HepG2 (cell line): ENCODE measurements at regions not wholly inside any gene's neighbourhood (a gene's known extent, or its start where the extent isn't known, plus 50 kb on each side); places are given as distances from the start of the nearest gene placed in this dataset.

Source experiments
- ARNTL ChIP-seq: sonication (generic); formaldehyde crosslinking; IDR thresholded peaks from 2 replicates; pipeline ENCODE4 v1.4.0; 2020; ENCODE audit warnings: mild to moderate bottlenecking, missing genetic modification reagents
- CC2D1A ChIP-seq: sonication (generic); formaldehyde crosslinking; IDR thresholded peaks from 2 replicates; pipeline ENCODE4 v1.8.1; 2023; ENCODE audit warnings: mild to moderate bottlenecking, missing genetic modification reagents
- HBP1 ChIP-seq: IDR thresholded peaks from 2 replicates; pipeline ENCODE4 v1.6.1; 2016; ENCODE audit warnings: low read depth, control low read depth
- NR2C2 ChIP-seq: sonication (generic); formaldehyde crosslinking; IDR thresholded peaks from 2 replicates; pipeline ENCODE4 v1.4.0; 2020; ENCODE audit warnings: missing genetic modification reagents, mild to moderate bottlenecking, moderate library complexity, borderline replicate concordance
- POLR2AphosphoS5 ChIP-seq: IDR thresholded peaks from 2 replicates; pipeline ENCODE4 v1.6.1; 2012; ENCODE audit warnings: low read depth, low read length
- ZNF225 ChIP-seq: sonication (generic); formaldehyde crosslinking; IDR thresholded peaks from 2 replicates; pipeline ENCODE4 v1.4.0; 2020; ENCODE audit warnings: mild to moderate bottlenecking, missing genetic modification reagents
- ZNF383 ChIP-seq: sonication (generic); formaldehyde crosslinking; IDR thresholded peaks from 2 replicates; pipeline ENCODE4 v1.4.0; 2020; ENCODE audit warnings: missing genetic modification reagents, mild to moderate bottlenecking, borderline replicate concordance
- ZNF629 ChIP-seq: sonication (generic); formaldehyde crosslinking; conservative IDR thresholded peaks from 2 replicates; pipeline ENCODE4 v1.5.0; 2020; ENCODE audit warnings: missing genetic modification reagents
- TF ChIP-seq, protein P1 (sequence below): sonication (generic); formaldehyde crosslinking; IDR thresholded peaks from 2 replicates; pipeline ENCODE4 v1.9.0; 2021; ENCODE audit warnings: missing genetic modification reagents, borderline replicate concordance

- TF ChIP-seq ARNTL (CRISPR knock-in tag) (no peak), NR2C2 (CRISPR knock-in tag) (no peak), POLR2AphosphoS5 (no peak), ZNF225 (CRISPR knock-in tag) (no peak), ZNF383 (CRISPR knock-in tag) (no peak), HBP1 (CRISPR knock-in tag) (no peak), CC2D1A (CRISPR knock-in tag) (no peak), ZNF629 (CRISPR knock-in tag) (no peak)
- TF ChIP-seq, protein P1, sequence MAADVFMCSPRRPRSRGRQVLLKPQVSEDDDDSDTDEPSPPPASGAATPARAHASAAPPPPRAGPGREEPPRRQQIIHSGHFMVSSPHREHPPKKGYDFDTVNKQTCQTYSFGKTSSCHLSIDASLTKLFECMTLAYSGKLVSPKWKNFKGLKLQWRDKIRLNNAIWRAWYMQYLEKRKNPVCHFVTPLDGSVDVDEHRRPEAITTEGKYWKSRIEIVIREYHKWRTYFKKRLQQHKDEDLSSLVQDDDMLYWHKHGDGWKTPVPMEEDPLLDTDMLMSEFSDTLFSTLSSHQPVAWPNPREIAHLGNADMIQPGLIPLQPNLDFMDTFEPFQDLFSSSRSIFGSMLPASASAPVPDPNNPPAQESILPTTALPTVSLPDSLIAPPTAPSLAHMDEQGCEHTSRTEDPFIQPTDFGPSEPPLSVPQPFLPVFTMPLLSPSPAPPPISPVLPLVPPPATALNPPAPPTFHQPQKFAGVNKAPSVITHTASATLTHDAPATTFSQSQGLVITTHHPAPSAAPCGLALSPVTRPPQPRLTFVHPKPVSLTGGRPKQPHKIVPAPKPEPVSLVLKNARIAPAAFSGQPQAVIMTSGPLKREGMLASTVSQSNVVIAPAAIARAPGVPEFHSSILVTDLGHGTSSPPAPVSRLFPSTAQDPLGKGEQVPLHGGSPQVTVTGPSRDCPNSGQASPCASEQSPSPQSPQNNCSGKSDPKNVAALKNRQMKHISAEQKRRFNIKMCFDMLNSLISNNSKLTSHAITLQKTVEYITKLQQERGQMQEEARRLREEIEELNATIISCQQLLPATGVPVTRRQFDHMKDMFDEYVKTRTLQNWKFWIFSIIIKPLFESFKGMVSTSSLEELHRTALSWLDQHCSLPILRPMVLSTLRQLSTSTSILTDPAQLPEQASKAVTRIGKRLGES (CRISPR knock-in tag), result no peak
Observed at GRCh38 chr11:71133946-71134345, 118.4 kb downstream of the SHANK2 start.
